B cell (primary cell): ENCODE measurements at regions not wholly inside any gene's neighbourhood (a gene's known extent, or its start where the extent isn't known, plus 50 kb on each side); places are given as distances from the start of the nearest gene placed in this dataset.

Experiments used
- CTCF ChIP-seq: fragments of 200-600 bp; IDR thresholded peaks from one replicate; pipeline ENCODE4 v1.8.0; 2022; ENCODE audit warnings: antibody characterized with exemption, mild to moderate bottlenecking
- EZH2 ChIP-seq: IDR thresholded peaks from 2 replicates; pipeline ENCODE4 v1.6.1; 2012; ENCODE audit warnings: borderline replicate concordance, low read depth, mild to moderate bottlenecking, moderate library complexity, low read length; ENCODE audit not compliant: insufficient read depth, poor library complexity, severe bottlenecking

DNA sequence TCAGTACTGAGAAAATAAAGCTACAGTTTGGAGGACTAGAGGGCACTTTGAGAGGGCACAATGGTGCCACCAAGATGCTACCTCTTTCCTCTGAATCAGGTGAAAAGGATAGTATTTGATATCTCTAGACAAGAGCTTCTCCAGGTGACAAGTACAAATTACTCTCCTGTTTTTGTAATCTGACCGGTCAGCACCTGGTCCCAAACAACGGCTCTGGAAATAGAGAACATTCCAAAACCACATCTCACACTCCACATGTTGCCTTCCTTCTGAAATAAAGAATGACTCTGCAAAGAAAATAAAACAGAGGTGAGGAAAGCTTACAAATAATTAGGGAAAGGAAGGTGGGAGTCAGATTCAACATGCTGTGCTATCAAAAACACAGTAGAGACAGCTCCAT, 51.3 kb upstream of the CITED2 start:
- TF ChIP-seq CTCF, result no peak
- TF ChIP-seq EZH2, result no peak
